Liver (tissue), 8 donors: ENCODE measurements at regions not wholly inside any gene's neighbourhood (a gene's known extent, or its start where the extent isn't known, plus 50 kb on each side); places are given as distances from the start of the nearest gene placed in this dataset.

Experiments used
- DNase-seq: peaks from one replicate; pipeline ENCODE4 v3.0.0-alpha.2; 2017; ENCODE audit warnings: low spot score
- H3K27ac ChIP-seq, 2 donors: one replicate each; pipeline ENCODE4 v1.7.0; 2013; ENCODE audit warnings: inconsistent platforms in 2 of 2, low read length in 2 of 2, control low read depth in 1 of 2, low read depth in 1 of 2, mild to moderate bottlenecking in 1 of 2
- H3K27me3 ChIP-seq, 4 donors: one replicate each; pipeline versions ENCODE4 v1.6.1 to v1.7.0; 2013; ENCODE audit warnings: low read length in 3 of 4, inconsistent platforms in 1 of 4, mild to moderate bottlenecking in 1 of 4, moderate library complexity in 1 of 4; ENCODE audit not compliant: control insufficient read depth in 4 of 4, insufficient read depth in 4 of 4
- H3K36me3 ChIP-seq, 4 donors: one replicate each; pipeline versions ENCODE4 v1.6.1 to v1.7.0; 2013; ENCODE audit warnings: low read length in 3 of 4, mild to moderate bottlenecking in 3 of 4, low read depth in 1 of 4, moderate library complexity in 1 of 4; ENCODE audit not compliant: control insufficient read depth in 4 of 4, insufficient read depth in 3 of 4
- H3K4me1 ChIP-seq, 4 donors: one replicate each; pipeline versions ENCODE4 v1.6.1 to v1.7.0; 2013; ENCODE audit warnings: low read length in 3 of 4, mild to moderate bottlenecking in 3 of 4, moderate library complexity in 1 of 4; ENCODE audit not compliant: control insufficient read depth in 4 of 4, insufficient read depth in 4 of 4
- H3K4me3 ChIP-seq, 3 donors: one replicate each; pipeline versions ENCODE4 v1.6.1 to v1.7.0; 2013; ENCODE audit warnings: low read length in 3 of 3, control low read depth in 1 of 3, low read depth in 1 of 3, mild to moderate bottlenecking in 1 of 3
- H3K9ac ChIP-seq, 2 donors: one replicate each; pipeline ENCODE4 v1.7.0; 2013; ENCODE audit warnings: low read length in 2 of 2, mild to moderate bottlenecking in 2 of 2, moderate library complexity in 2 of 2, control low read depth in 1 of 2, low read depth in 1 of 2
- H3K9me3 ChIP-seq, 4 donors: one replicate each; pipeline versions ENCODE4 v1.6.1 to v1.7.0; 2013; ENCODE audit warnings: low read length in 3 of 4; ENCODE audit not compliant: control insufficient read depth in 4 of 4
- EGR1 ChIP-seq, 2 donors: IDR thresholded peaks; 2 replicates each; pipeline ENCODE4 v1.6.1; 2016 to 2018; ENCODE audit warnings: antibody characterized with exemption in 2 of 2, low read depth in 2 of 2
- FOXA1 ChIP-seq: IDR thresholded peaks from 2 replicates; pipeline ENCODE4 v1.6.1; 2016; ENCODE audit warnings: antibody characterized with exemption
- FOXA2 ChIP-seq: IDR thresholded peaks from 2 replicates; pipeline ENCODE4 v1.6.1; 2016; ENCODE audit warnings: antibody characterized with exemption
- GABPA ChIP-seq, 2 donors: IDR thresholded peaks in 1 of 2; conservative IDR thresholded peaks in 1 of 2; 2 replicates each; pipeline ENCODE4 v1.6.1; 2016; ENCODE audit warnings: antibody characterized with exemption in 2 of 2, mild to moderate bottlenecking in 1 of 2, moderate library complexity in 1 of 2
- HNF4A ChIP-seq, 2 donors: conservative IDR thresholded peaks; 2 replicates each; pipeline ENCODE4 v1.6.1; 2016; ENCODE audit warnings: antibody characterized with exemption in 2 of 2, mild to moderate bottlenecking in 2 of 2
- HNF4G ChIP-seq: IDR thresholded peaks from 2 replicates; pipeline ENCODE4 v1.6.1; 2016; ENCODE audit warnings: antibody characterized with exemption
- NR2F2 ChIP-seq: IDR thresholded peaks from 2 replicates; pipeline ENCODE4 v1.6.1; 2016; ENCODE audit warnings: antibody characterized with exemption
- RAD21 ChIP-seq, 2 donors: IDR thresholded peaks; 2 replicates each; pipeline ENCODE4 v1.6.1; 2016; ENCODE audit warnings: antibody characterized with exemption in 2 of 2, mild to moderate bottlenecking in 2 of 2
- RXRA ChIP-seq, 2 donors: IDR thresholded peaks; 2 replicates each; pipeline ENCODE4 v1.6.1; 2017 to 2018; ENCODE audit warnings: antibody characterized with exemption in 2 of 2, mild to moderate bottlenecking in 1 of 2
- SP1 ChIP-seq: IDR thresholded peaks from 2 replicates; pipeline ENCODE4 v1.6.1; 2018; ENCODE audit warnings: antibody characterized with exemption, mild to moderate bottlenecking
- TAF1 ChIP-seq: conservative IDR thresholded peaks from 2 replicates; pipeline ENCODE4 v1.6.1; 2016; ENCODE audit warnings: antibody characterized with exemption, mild to moderate bottlenecking
- YY1 ChIP-seq: IDR thresholded peaks from 2 replicates; pipeline ENCODE4 v1.6.1; 2016; ENCODE audit warnings: antibody characterized with exemption, mild to moderate bottlenecking
- WGBS: extraction: QIAGEN DNeasy Blood & Tissue Kit; methylation state at CpG from one replicate; pipeline ENCODE4 v1.1.7; 2013; 5-methylcytosine and 5-hydroxymethylcytosine counted together
- TF ChIP-seq, protein P1 (sequence below): fragments of 150-350 bp; IDR thresholded peaks from 2 replicates; pipeline ENCODE4 v1.5.1; 2017; ENCODE audit warnings: improper control_type of control experiment, low read depth, low read length; ENCODE audit not compliant: missing input control
- TF ChIP-seq, protein P2 (sequence below): IDR thresholded peaks from 2 replicates; pipeline ENCODE4 v1.6.1; 2016; ENCODE audit warnings: antibody characterized with exemption
- TF ChIP-seq, protein P3 (sequence below): IDR thresholded peaks from 2 replicates; pipeline ENCODE4 v1.6.1; 2016; ENCODE audit warnings: antibody characterized with exemption
- TF ChIP-seq, protein P4 (sequence below): IDR thresholded peaks from 2 replicates; pipeline ENCODE4 v1.6.1; 2016; ENCODE audit warnings: antibody characterized with exemption
- donor health status: healthy.
- donor health status: healthy.
- donor health status: healthy.
- donor health status: healthy.
- donor health status: healthy.

DNA sequence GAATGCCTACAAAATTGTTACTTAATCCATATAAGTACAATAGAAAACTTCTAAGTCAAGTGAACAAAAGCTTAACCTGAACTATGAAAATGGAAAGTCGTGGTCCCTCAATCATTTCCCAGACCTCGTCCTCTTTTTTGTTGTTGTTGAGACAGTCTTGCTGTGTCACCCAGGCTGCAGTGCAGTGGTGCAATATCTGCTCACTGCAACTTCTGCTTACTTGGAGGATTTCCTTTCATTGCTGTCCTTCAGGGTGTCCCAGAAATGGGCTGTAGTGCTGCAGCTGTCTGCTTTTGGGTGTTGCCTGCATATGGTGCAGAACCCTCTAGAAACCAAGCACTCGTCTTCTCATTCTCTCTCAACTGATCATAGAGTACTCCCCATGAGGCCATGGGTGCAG is 75.0 kb upstream of the IL2 start:
- no peak for DNase-seq
- H3K27ac ChIP-seq, result no peak overlapping the region
- H3K4me1 ChIP-seq, result no peaks in the 10 kb centered on the region
- H3K4me3 ChIP-seq, result no peak overlapping the region
- TF ChIP-seq, protein P1, sequence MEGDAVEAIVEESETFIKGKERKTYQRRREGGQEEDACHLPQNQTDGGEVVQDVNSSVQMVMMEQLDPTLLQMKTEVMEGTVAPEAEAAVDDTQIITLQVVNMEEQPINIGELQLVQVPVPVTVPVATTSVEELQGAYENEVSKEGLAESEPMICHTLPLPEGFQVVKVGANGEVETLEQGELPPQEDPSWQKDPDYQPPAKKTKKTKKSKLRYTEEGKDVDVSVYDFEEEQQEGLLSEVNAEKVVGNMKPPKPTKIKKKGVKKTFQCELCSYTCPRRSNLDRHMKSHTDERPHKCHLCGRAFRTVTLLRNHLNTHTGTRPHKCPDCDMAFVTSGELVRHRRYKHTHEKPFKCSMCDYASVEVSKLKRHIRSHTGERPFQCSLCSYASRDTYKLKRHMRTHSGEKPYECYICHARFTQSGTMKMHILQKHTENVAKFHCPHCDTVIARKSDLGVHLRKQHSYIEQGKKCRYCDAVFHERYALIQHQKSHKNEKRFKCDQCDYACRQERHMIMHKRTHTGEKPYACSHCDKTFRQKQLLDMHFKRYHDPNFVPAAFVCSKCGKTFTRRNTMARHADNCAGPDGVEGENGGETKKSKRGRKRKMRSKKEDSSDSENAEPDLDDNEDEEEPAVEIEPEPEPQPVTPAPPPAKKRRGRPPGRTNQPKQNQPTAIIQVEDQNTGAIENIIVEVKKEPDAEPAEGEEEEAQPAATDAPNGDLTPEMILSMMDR, result no peak
- TF ChIP-seq FOXA1 (no peak), HNF4A (conservative IDR thresholded peaks at IDR 0.05) (no peak), FOXA2 (no peak), RAD21 (IDR thresholded peaks at IDR 0.05) (no peak), GABPA (IDR thresholded peaks at IDR 0.05 in 1 of 2, conservative IDR thresholded peaks at IDR 0.05 in 1 of 2) (no peak), TAF1 (no peak), RXRA (IDR thresholded peaks at IDR 0.05) (no peak), EGR1 (IDR thresholded peaks at IDR 0.05; ENCODE audit: low read depth in 2 of 2) (no peak)
- TF ChIP-seq, protein P2, sequence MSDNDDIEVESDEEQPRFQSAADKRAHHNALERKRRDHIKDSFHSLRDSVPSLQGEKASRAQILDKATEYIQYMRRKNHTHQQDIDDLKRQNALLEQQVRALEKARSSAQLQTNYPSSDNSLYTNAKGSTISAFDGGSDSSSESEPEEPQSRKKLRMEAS, result no peak
- TF ChIP-seq, protein P3, sequence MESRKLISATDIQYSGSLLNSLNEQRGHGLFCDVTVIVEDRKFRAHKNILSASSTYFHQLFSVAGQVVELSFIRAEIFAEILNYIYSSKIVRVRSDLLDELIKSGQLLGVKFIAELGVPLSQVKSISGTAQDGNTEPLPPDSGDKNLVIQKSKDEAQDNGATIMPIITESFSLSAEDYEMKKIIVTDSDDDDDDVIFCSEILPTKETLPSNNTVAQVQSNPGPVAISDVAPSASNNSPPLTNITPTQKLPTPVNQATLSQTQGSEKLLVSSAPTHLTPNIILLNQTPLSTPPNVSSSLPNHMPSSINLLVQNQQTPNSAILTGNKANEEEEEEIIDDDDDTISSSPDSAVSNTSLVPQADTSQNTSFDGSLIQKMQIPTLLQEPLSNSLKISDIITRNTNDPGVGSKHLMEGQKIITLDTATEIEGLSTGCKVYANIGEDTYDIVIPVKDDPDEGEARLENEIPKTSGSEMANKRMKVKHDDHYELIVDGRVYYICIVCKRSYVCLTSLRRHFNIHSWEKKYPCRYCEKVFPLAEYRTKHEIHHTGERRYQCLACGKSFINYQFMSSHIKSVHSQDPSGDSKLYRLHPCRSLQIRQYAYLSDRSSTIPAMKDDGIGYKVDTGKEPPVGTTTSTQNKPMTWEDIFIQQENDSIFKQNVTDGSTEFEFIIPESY, result no peak
- TF ChIP-seq, protein P4, sequence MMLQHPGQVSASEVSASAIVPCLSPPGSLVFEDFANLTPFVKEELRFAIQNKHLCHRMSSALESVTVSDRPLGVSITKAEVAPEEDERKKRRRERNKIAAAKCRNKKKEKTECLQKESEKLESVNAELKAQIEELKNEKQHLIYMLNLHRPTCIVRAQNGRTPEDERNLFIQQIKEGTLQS, result no peak
- 66% methylated on average over 3 of the region's 3 CpGs for WGBS
- H3K36me3 ChIP-seq, result no peaks in the 10 kb centered on the region
- H3K9ac ChIP-seq, result no peak overlapping the region
- H3K27me3 ChIP-seq, result no peaks in the 10 kb centered on the region
- H3K9me3 ChIP-seq, result no peaks in the 10 kb centered on the region

DNA sequence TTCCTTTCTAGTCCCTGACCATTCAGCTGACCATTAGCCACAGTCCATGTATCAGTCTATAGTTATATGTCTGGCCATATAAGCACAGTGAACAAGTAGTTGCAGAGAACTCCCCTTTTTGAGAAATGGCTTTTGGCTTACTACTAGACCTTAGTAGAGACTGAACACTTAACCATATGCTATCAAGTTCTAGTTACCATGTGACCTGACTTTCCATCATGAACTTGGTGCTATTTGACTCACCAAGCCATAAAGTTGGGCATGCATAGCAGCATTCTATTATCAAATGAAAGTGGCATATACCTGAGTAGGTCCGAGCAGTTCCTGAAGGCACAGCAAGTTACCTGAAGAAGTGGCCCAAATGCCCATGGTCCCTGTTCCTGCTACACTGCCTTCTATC is 74.5 kb upstream of the IL2 start:
- Histone ChIP-seq H3K4me3 (no peak overlapping the region), H3K9me3 (no peaks in the 10 kb centered on the region), H3K4me1 (no peaks in the 10 kb centered on the region), H3K27me3 (no peaks in the 10 kb centered on the region), H3K36me3 (no peaks in the 10 kb centered on the region), H3K27ac (no peak overlapping the region), H3K9ac (no peak overlapping the region)
- DNase-seq, result no peak
- TF ChIP-seq HNF4G (no peak), YY1 (no peak), NR2F2 (no peak), RAD21 (IDR thresholded peaks at IDR 0.05) (no peak), EGR1 (IDR thresholded peaks at IDR 0.05; ENCODE audit: low read depth in 2 of 2) (no peak), RXRA (IDR thresholded peaks at IDR 0.05) (no peak), GABPA (IDR thresholded peaks at IDR 0.05 in 1 of 2, conservative IDR thresholded peaks at IDR 0.05 in 1 of 2) (no peak), TAF1 (no peak), FOXA1 (no peak), FOXA2 (no peak), HNF4A (conservative IDR thresholded peaks at IDR 0.05) (no peak), SP1 (no peak)
- TF ChIP-seq, protein P1, result no peak
- TF ChIP-seq, protein P2, result no peak
- TF ChIP-seq, protein P3, result no peak
- WGBS, result 90% methylated on average over 1 of the region's 1 CpG
